HepG2 (cell line): ENCODE measurements at regions not wholly inside any gene's neighbourhood (a gene's known extent, or its start where the extent isn't known, plus 50 kb on each side); places are given as distances from the start of the nearest gene placed in this dataset.

Experiments
- ATAC-seq: fragments of 200-7000 bp; cut with Tn5 transposase; 3 replicates; pipeline ENCODE4 v1.9.1; 2020; ENCODE audit warnings: mild to moderate bottlenecking, moderate library complexity
- BruUV-seq: library from RNA; stranded (reverse); fragments of 400-500 nt; replicated peaks from 2 replicates; lab custom pipeline; 2021; lab: Mats Ljungman, UMichigan
- CTCF ChIA-PET: fragments of 300-600 bp; formaldehyde crosslinking; extraction: SDS; loops from one replicate; lab custom pipeline; 2021; ENCODE audit warnings: low total read pairs, inconsistent platforms, low intra/inter-chr PET ratio; lab: Yijun Ruan, JAX
- POLR2A ChIA-PET: fragments of 350-600 bp; sonication (Branson Sonifier 250); formaldehyde crosslinking; loops from one replicate; lab custom pipeline; 2020; ENCODE audit warnings: antibody characterized with exemption, inconsistent platforms; lab: Yijun Ruan, JAX
- DNase-seq: peaks from one replicate; pipeline ENCODE4 v3.0.0-alpha.2; 2015; ENCODE audit warnings: low spot score
- FAIRE-seq: peaks from 3 replicates; lab custom pipeline; 2011; peaks lifted over from hg19 to GRCh38; lab: Jason Lieb, UNC
- H2AFZ ChIP-seq: one replicate; pipeline ENCODE4 v1.6.1; 2011; ENCODE audit warnings: low read length, inconsistent platforms
- H3K27ac ChIP-seq: fragments of 300-600 bp; 3 replicates; pipeline ENCODE4 v1.8.0; 2011; ENCODE audit warnings: mixed run types, mild to moderate bottlenecking, mixed read lengths, low read length, inconsistent platforms; ENCODE audit not compliant: insufficient read depth; ENCODE audit errors: extremely low read length
- H3K27me3 ChIP-seq, 2 experiments: fragments of 200-600 bp in 1 of 2; 2 replicates in 1 of 2; 3 replicates in 1 of 2; pipeline versions ENCODE4 v1.6.0 to v1.8.0; 2011; ENCODE audit warnings: low read length in 2 of 2, mild to moderate bottlenecking in 2 of 2, moderate library complexity in 2 of 2, inconsistent platforms in 1 of 2; ENCODE audit not compliant: insufficient read depth in 2 of 2, control insufficient read depth in 1 of 2
- H3K36me3 ChIP-seq, 2 experiments: fragments of 200-600 bp in 1 of 2; replicated peaks in 1 of 2; 2 replicates in 1 of 2; 3 replicates in 1 of 2; pipeline versions ENCODE4 v1.5.1 to v1.8.0; 2011; ENCODE audit warnings: low read length in 2 of 2, inconsistent platforms in 1 of 2; ENCODE audit not compliant: insufficient read depth in 2 of 2, control insufficient read depth in 1 of 2
- H3K4me1 ChIP-seq: 2 replicates; pipeline ENCODE4 v1.5.1; 2012; ENCODE audit warnings: low read length, inconsistent platforms; ENCODE audit not compliant: insufficient read depth
- H3K4me2 ChIP-seq: 2 replicates; pipeline ENCODE4 v1.6.0; 2011; ENCODE audit warnings: low read depth, low read length, inconsistent platforms
- H3K4me3 ChIP-seq, 3 experiments: fragments of 200-600 bp in 1 of 3; sonication (generic), shearing (Covaris generic) in 1 of 3; replicated peaks in 1 of 3; 2 replicates each; pipeline ENCODE4 v1.5.1; 2011 to 2016; ENCODE audit warnings: low read length in 3 of 3, inconsistent platforms in 2 of 3, low read depth in 2 of 3, mild to moderate bottlenecking in 2 of 3, control low read depth in 1 of 3, mixed read lengths in 1 of 3; ENCODE audit not compliant: insufficient read depth in 1 of 3
- H3K79me2 ChIP-seq: one replicate; pipeline ENCODE4 v1.6.1; 2011; ENCODE audit warnings: low read length, inconsistent platforms; ENCODE audit not compliant: insufficient read depth
- H3K9ac ChIP-seq: 2 replicates; pipeline ENCODE4 v1.6.0; 2011; ENCODE audit warnings: mild to moderate bottlenecking, low read depth, low read length, inconsistent platforms; ENCODE audit not compliant: insufficient read depth
- H3K9me3 ChIP-seq: 2 replicates; pipeline ENCODE4 v1.5.1; 2012; ENCODE audit warnings: mild to moderate bottlenecking, low read length
- H4K20me1 ChIP-seq: 2 replicates; pipeline ENCODE4 v1.6.0; 2011; ENCODE audit warnings: inconsistent platforms, mild to moderate bottlenecking, low read length, moderate library complexity; ENCODE audit not compliant: insufficient read depth
- BATF2 ChIP-seq: sonication (generic); formaldehyde crosslinking; IDR thresholded peaks from 2 replicates; pipeline ENCODE4 v1.8.0; 2022; ENCODE audit warnings: mild to moderate bottlenecking, missing genetic modification reagents, moderate library complexity
- HNRNPL ChIP-seq: fragments of 200-400 bp; formaldehyde crosslinking; IDR thresholded peaks from 2 replicates; pipeline ENCODE4 v1.6.1; 2017; ENCODE audit warnings: mild to moderate bottlenecking, low read depth, low read length
- HNRNPLL ChIP-seq: fragments of 200-400 bp; formaldehyde crosslinking; IDR thresholded peaks from 2 replicates; pipeline ENCODE4 v1.6.1; 2017; ENCODE audit warnings: mild to moderate bottlenecking, low read depth, low read length; ENCODE audit not compliant: poor library complexity, severe bottlenecking
- NFIC ChIP-seq: IDR thresholded peaks from 2 replicates; pipeline ENCODE4 v1.6.1; 2012; ENCODE audit warnings: mild to moderate bottlenecking, low read length, inconsistent platforms
- NONO ChIP-seq, 2 experiments: fragments of 450-650 bp in 1 of 2; sonication (generic) in 1 of 2; formaldehyde crosslinking in 1 of 2; IDR thresholded peaks in 1 of 2; conservative IDR thresholded peaks in 1 of 2; 2 replicates each; pipeline versions ENCODE4 v1.6.1 to v1.8.0; 2017 to 2022; ENCODE audit warnings: mild to moderate bottlenecking in 1 of 2, missing genetic modification reagents in 1 of 2, moderate library complexity in 1 of 2
- SMARCC2 ChIP-seq: fragments of 450-650 bp; IDR thresholded peaks from 2 replicates; pipeline ENCODE4 v1.6.1; 2017; ENCODE audit warnings: antibody characterized with exemption, mild to moderate bottlenecking
- SNAI1 ChIP-seq: sonication (generic); formaldehyde crosslinking; IDR thresholded peaks from 2 replicates; pipeline ENCODE4 v1.5.0; 2020; ENCODE audit warnings: mild to moderate bottlenecking, missing genetic modification reagents, borderline replicate concordance
- TOPORS ChIP-seq: sonication (generic); formaldehyde crosslinking; IDR thresholded peaks from 2 replicates; pipeline ENCODE4 v1.8.0; 2023; ENCODE audit warnings: mild to moderate bottlenecking, missing genetic modification reagents
- ZBED4 ChIP-seq: sonication (generic); formaldehyde crosslinking; IDR thresholded peaks from 2 replicates; pipeline ENCODE4 v1.4.0; 2020; ENCODE audit warnings: missing genetic modification reagents, borderline replicate concordance
- ZNF24 ChIP-seq: fragments of 450-650 bp; IDR thresholded peaks from 2 replicates; pipeline ENCODE4 v1.6.1; 2017; ENCODE audit warnings: antibody characterized with exemption, mild to moderate bottlenecking
- ZNF274 ChIP-seq: sonication (generic); formaldehyde crosslinking; IDR thresholded peaks from 2 replicates; pipeline ENCODE4 v1.5.1; 2020; ENCODE audit warnings: mild to moderate bottlenecking, missing genetic modification reagents
- WGBS: methylation state at CpG from one replicate; pipeline ENCODE4 v1.1.6; 2017; ENCODE audit warnings: low lambda C conversion rate; 5-methylcytosine and 5-hydroxymethylcytosine counted together
- in situ Hi-C: cut with HindIII; loops from 2 replicates; pipeline ENCODE4 v1.10.0; 2017; ENCODE audit warnings: low pct_unique_long_range_greater_than_20kb; ENCODE audit not compliant: extremely low pct_ligation_motif_present
- intact Hi-C: fragments of 100-400 bp; cut with micrococcal nuclease; formaldehyde crosslinking; loops from one replicate; pipeline ENCODE4 v1.10.0; 2022; ENCODE audit not compliant: unreplicated experiment
- TF ChIP-seq, protein P1 (sequence below): sonication (generic); formaldehyde crosslinking; IDR thresholded peaks from 2 replicates; pipeline ENCODE4 v1.4.0; 2020; ENCODE audit warnings: missing genetic modification reagents
- TF ChIP-seq, protein P2 (sequence below): sonication (generic); formaldehyde crosslinking; IDR thresholded peaks from 2 replicates; pipeline ENCODE4 v1.4.0; 2020; ENCODE audit warnings: missing genetic modification reagents

GRCh38 chr4:13981499-13981898, 354.0 kb upstream of the BOD1L1 start:
- no peaks in the 10 kb centered on the region for H3K36me3 ChIP-seq
- no peaks in the 10 kb centered on the region for H3K79me2 ChIP-seq
- no peak for ATAC-seq
- no peak for FAIRE-seq
- BruUV-seq = no TSS peak
- in situ Hi-C loops = no loop called here
- H3K27ac ChIP-seq = no peak overlapping the region
- no peaks in the 10 kb centered on the region for H4K20me1 ChIP-seq
- H3K9me3 ChIP-seq = peaks cover 53% of the 10 kb centered on the region
- 54% methylated on average over 8 of the region's 8 CpGs for WGBS
- H3K9ac ChIP-seq = no peak overlapping the region
- H3K4me2 ChIP-seq = no peak overlapping the region
- ChIA-PET CTCF (no interaction called here), POLR2A (no interaction called here)
- DNase-seq = no peak
- no peak overlapping the region for H2AFZ ChIP-seq
- no peak for TF ChIP-seq NONO (IDR thresholded peaks at IDR 0.05)
- no peak for TF ChIP-seq NONO (CRISPR knock-in tag; conservative IDR thresholded peaks at IDR 0.05)
- TF ChIP-seq ZNF24 = no peak
- TF ChIP-seq ZNF274 = no peak
- TF ChIP-seq, protein P1, sequence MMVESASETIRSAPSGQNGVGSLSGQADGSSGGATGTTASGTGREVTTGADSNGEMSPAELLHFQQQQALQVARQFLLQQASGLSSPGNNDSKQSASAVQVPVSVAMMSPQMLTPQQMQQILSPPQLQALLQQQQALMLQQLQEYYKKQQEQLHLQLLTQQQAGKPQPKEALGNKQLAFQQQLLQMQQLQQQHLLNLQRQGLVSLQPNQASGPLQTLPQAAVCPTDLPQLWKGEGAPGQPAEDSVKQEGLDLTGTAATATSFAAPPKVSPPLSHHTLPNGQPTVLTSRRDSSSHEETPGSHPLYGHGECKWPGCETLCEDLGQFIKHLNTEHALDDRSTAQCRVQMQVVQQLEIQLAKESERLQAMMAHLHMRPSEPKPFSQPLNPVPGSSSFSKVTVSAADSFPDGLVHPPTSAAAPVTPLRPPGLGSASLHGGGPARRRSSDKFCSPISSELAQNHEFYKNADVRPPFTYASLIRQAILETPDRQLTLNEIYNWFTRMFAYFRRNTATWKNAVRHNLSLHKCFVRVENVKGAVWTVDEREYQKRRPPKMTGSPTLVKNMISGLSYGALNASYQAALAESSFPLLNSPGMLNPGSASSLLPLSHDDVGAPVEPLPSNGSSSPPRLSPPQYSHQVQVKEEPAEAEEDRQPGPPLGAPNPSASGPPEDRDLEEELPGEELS (CRISPR knock-in tag) = no peak
- no peak for TF ChIP-seq SMARCC2
- TF ChIP-seq NFIC = no peak
- no peak for TF ChIP-seq SNAI1 (CRISPR knock-in tag)
- no peak for TF ChIP-seq BATF2
- no peak for TF ChIP-seq TOPORS (CRISPR knock-in tag)
- TF ChIP-seq HNRNPLL = no peak
- TF ChIP-seq ZBED4 (CRISPR knock-in tag) = no peak
- TF ChIP-seq HNRNPL = no peak
- TF ChIP-seq, protein P2, sequence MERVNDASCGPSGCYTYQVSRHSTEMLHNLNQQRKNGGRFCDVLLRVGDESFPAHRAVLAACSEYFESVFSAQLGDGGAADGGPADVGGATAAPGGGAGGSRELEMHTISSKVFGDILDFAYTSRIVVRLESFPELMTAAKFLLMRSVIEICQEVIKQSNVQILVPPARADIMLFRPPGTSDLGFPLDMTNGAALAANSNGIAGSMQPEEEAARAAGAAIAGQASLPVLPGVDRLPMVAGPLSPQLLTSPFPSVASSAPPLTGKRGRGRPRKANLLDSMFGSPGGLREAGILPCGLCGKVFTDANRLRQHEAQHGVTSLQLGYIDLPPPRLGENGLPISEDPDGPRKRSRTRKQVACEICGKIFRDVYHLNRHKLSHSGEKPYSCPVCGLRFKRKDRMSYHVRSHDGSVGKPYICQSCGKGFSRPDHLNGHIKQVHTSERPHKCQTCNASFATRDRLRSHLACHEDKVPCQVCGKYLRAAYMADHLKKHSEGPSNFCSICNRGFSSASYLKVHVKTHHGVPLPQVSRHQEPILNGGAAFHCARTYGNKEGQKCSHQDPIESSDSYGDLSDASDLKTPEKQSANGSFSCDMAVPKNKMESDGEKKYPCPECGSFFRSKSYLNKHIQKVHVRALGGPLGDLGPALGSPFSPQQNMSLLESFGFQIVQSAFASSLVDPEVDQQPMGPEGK (CRISPR knock-in tag) = no peak
- TF ChIP-seq, all 625 proteins: peak for 0
- Histone ChIP-seq H3K4me3 (no peak overlapping the region), H3K27me3 (no peaks in the 10 kb centered on the region; a peak in 1 of 5 replicates), H3K4me1 (peaks cover 23% of the 10 kb centered on the region)
- intact Hi-C loops = loop anchor here (5.0 kb wide), 1 partner anchor 271 kb away; no protein-coding TSS in a partner anchor
